GM21786 (cell line): ENCODE measurements at regions not wholly inside any gene's neighbourhood (a gene's known extent, or its start where the extent isn't known, plus 50 kb on each side); places are given as distances from the start of the nearest gene placed in this dataset.
"Not testable (repeated sequence)": the region's sequence is repeated elsewhere in the genome, so short reads cannot be mapped to it uniquely, and the experiment has no call there.

ENCODE experiments used
- ATAC-seq: cut with Tn5 transposase; IDR thresholded peaks from one replicate; pipeline ENCODE4 v1.9.1; 2021; ENCODE audit not compliant: unreplicated experiment

DNA sequence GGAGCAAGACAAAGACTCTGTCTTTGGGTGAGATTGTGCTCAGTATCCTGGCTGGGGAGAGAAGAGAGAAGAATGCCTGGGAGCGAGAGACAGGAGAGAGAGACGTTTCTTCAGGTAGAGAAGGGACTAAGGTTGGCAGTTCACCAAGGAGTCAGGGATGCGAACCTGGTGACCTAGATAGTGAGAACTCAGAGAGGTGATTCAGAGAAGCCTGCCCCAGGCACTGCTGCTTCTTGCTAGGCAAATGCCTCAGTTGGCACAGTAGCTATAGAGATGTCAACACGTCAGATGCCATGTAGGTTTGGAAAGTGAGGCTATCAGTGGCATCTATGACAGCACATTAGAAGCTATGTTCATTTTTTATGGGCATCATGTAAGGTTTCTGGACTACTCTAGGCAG, 231.6 kb upstream of the VLDLR start:
- no peak for ATAC-seq

DNA sequence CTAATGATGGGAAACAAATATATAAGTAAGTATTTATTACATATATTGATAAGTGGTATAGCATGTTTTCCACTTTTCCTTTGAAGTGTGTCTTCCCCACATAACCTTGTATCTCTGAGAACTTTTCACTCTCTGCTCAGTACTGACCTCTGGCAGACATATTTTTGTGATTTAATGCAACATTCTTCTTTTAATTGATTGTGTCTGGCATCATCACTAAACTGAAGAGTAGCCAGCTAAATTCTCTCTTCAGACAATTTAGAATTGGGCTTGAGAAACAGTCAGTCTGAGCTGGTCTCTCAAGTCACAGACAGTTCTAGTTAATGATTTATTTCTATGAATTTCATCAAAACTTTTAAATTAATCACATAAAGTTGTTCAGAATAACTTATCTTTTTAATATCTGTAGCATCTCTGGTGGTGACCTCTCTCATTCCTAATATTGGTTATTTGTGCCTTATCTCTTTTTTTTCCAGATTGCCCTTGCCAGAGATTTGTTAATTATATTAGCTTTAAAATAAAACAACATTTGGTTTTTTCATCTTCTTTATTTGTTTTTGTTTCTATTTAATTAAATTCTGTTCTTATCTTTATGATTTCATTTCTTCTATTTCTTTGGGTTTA, 230.0 kb upstream of the VLDLR start:
- ATAC-seq, result not testable (repeated sequence)

GRCh38 chr9:2394087-2394741, 227.4 kb upstream of the VLDLR start:
- ATAC-seq, result not testable (repeated sequence)

DNA sequence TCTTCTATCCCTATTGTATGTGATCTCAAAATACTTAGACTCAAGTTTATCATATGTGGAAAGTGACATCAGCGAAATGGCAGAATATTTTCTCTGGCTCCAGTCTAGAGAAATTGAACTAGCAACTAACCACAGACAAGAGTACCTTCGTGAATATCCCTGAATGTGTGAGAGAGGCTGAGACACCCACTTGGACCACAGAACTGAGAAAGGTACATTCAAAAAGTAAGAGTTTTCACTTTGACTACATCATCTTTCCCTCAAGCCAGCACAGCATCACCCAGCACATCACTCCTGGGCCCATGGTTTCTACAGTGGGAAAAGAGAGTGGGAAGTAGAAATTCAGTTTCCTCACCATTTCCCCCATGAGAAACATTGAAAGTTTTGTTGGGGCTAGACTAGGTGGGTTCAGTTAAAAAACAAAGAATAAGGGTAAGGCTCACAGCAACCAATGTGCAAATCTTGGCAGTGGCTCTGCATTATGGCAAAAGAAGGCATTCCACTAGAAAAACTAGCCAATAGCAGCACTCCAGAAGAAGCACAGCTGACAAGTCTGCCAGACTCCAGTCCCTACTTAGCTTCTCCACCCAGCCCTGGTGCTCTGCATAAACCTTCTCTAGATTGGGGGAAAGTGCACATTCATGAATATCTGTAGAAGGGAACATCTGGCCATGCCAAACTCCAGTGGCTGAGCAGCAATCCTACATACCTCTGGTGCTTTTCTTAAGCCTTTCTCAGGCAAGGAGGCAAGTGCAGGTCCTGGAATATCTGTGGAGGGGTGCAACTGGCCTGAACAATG, 225.6 kb upstream of the VLDLR start:
- ATAC-seq, result no peak

GRCh38 chr9:2396622-2397285, 224.8 kb upstream of the VLDLR start:
- no peak for ATAC-seq

GRCh38 chr9:2397875-2398274, 223.7 kb upstream of the VLDLR start:
- not testable (repeated sequence) for ATAC-seq

DNA sequence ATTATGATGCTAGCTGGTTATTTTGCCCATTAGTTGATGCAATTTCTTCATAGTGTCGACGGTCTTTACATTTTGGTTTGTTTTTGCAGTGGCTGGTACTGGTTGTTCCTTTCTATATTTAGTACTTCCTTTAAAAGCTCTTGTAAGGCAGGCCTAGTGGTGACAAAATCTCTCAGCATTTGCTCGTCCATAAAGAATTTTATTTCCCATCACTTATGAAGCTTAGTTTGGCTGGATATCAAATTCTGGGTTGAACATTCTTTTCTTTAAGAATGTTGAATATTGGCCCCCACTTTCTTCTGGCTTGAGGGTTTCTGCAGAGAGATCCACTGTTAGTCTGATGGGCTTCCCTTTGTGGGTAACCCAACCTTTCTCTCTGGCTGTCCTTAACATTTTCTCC, 219.8 kb upstream of the VLDLR start:
- not testable (repeated sequence) for ATAC-seq

DNA sequence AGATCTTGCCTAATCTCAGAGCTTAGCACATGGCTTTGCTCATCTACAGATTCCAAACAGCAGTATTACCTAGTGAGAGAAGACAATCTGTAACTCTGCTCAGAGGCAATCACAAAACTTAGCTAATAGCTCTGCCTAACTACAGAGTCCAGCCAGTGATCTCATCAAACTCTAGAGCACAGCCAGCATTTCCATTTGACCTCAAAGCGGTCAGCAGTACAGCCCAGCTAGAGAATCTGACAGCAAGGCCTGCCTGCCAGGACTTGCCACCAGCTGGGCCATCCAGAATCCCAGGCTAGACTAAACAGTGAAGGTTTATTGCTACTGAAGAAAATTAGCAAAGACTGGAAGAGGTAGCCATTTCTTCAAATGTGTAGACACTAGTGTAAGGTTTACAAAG, 217.9 kb upstream of the VLDLR start:
- no peak for ATAC-seq

- no peak for ATAC-seq
Measured at GRCh38 chr9:2406252-2406651, 215.3 kb upstream of the VLDLR start.

DNA sequence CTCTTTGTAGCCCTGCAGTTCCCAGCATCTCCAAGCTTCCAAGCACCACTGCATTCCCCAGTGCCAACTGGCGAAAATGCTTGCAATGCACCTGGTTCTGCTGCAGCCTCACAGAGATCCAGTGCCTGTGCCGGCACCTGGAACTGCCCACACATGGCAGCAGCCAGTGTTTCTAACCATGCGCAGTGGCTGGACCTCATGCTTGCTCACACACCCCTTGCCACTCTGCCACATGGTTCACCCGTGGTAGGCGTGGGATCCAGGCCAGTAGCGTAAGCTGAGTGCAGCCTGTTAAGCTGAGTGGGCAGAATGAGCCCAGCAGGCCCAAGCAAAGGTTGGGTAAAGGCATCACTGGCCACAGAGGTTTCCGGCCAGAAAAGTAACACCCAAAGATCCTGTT, 214.1 kb upstream of the VLDLR start:
- no peak for ATAC-seq

- no peak for ATAC-seq
Measured at GRCh38 chr9:2411459-2412215, 209.9 kb upstream of the VLDLR start.

GRCh38 chr9:2413160-2413805, 208.3 kb upstream of the VLDLR start:
- ATAC-seq, result no peak

GRCh38 chr9:2414465-2414864, 207.1 kb upstream of the VLDLR start:
- ATAC-seq, result no peak

- ATAC-seq, result no peak
Measured at GRCh38 chr9:2415326-2415725, 206.3 kb upstream of the VLDLR start.

DNA sequence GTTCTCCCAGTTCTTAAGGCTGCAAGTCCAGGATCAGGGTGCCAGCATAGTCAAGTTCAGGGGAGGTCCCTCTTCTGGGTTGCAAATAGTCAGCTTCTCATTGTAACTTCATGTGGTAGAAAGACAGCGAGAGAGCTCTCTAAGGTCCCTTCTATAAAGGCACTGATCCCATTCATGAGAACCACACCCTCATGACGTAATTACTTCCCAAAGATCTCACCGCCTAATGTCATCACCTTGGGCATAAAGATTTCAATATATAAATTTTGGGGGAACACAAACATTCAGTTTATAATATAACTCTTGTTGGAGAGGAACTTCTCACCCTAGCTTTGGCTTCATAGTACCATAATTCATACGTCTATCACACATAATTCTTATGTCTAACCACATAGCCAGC, 203.9 kb upstream of the VLDLR start:
- ATAC-seq, result no peak

GRCh38 chr9:2418619-2419018, 203.0 kb upstream of the VLDLR start:
- no peak for ATAC-seq

DNA sequence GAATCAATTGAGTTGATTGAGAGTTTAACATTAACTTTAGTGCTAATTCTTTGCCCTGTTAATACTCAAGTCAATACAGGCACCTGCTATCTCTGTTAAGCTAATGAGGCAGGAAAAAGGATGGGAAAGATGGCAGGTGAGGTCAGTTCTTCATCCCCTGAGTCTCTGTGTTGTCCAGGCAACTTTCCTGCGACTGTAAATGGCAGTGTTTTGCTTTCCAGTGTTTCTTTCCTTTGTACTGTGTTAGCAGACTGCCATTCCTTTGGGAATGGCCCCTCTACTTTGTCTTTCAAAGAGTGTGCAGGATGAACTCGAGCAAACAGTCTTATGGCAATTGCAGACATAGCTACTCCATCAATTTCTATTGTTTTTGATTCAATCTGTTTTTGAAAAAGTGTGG, 202.2 kb upstream of the VLDLR start:
- no peak for ATAC-seq

DNA sequence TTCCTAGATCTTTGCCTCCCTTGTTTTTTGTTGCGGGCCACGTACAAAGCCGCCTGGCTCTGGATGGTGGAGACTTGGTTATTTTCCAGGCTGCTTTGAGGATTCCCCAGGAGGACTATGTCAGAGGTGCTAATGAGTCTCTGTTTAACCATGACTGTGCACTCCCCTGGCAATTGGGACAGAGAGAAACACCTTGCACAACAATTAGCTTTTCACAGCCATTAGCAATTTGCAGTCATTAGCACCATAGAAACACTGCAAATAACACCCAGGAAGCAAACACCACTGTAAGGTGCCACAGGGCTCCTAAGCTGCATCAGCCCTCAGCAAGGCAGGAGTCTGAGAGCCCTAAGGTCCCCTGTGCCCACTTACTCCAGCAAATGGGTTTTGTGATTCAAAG, 201.0 kb upstream of the VLDLR start:
- no peak for ATAC-seq

DNA sequence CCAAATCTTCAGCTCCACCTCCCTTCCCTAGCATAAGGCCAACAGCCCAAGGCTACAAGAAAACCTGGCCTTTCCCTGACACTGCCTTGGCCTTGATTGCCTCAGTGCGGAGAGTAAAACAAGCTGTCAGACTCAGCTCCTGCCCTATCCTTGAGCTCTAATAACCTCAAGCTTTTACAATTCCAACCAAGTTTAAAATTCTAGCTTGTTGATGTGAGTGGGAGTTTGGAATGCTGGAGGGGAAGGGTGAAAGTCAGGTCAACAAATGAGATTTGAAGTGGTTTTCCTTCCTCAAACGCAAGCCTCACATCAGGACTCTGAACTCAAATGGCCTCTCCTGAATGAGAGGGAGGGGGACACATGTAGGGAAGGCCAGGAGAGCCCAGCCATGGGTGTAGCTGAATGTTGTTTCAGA, 197.0 kb upstream of the VLDLR start:
- no peak for ATAC-seq

DNA sequence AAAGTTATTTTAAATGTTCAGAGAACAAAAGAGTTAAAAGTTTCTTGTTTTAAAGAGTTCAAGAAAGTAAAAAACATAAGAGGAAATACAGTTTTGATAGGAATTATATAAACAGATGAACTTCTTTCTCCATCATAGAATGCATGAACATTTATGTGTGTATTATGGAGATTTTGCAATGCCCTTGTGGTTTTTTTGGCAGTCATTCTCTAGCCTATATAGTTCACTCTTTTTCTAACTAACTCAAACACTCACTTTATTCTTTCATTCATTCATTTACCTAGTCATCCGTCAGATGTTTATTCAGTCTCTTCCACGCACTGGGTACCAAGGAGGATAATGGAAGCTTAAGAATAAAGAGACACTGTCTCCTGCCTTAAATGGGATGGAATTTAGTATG, 195.9 kb upstream of the VLDLR start:
- no peak for ATAC-seq
